ENCODE measurements at regions not wholly inside any gene's neighbourhood (a gene's known extent, or its start where the extent isn't known, plus 50 kb on each side); places are given as distances from the start of the nearest gene placed in this dataset.

DNA sequence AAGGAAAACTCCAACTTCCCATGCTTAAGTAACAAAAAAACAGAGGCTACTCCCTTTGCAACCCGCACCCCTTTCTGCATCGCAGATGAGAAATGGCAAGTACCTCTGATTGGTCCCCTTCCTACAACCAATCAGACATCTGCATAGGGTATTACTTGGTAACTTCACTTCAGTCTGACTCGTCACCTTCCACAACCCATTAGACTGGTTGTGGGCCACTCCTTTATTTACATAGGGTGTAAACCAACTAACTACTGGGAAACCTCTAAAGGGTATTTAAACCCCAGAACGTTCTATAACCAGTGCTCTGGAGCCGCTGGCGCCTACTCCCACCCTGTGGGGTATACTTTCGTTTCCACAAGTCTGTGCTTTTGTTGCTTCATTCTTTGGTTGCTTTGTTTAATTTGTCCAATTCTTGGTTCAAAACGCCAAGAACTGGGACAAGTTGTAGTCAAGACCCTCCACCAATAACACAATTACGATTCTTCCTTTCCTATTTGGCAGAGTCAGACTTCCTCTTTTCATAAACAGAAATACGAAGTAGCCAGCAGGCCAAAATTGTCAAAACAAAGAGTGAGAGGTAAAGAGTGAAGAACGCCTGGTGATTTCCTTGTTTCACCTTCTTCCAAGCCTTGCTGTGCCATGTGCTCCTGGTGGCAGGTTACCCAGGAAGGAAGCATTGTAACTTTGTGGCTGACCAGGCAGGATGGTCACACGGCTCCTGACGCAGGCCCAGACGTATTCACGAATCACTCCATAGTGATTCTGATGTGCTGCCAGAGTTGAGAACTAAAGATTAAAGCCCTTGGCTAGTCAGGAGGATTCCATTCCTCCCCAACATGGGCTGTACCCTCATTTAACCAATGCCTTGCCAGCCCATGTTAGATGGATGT lies 477.4 kb downstream of the ARHGEF28 start:
- Histone ChIP-seq H3K27ac (no peak overlapping the region), H3K9me3 (peaks cover 2% of the 10 kb centered on the region), H3K36me3 (ENCODE audit: insufficient read depth in 1 of 2, low read depth in 1 of 2) (no peaks in the 10 kb centered on the region), H3K27me3 (ENCODE audit: insufficient read depth in 3 of 3, low read length in 2 of 3) (no peaks in the 10 kb centered on the region), H3K4me1 (no peaks in the 10 kb centered on the region), H3K4me3 (no peak overlapping the region)
- TF ChIP-seq, protein P1, sequence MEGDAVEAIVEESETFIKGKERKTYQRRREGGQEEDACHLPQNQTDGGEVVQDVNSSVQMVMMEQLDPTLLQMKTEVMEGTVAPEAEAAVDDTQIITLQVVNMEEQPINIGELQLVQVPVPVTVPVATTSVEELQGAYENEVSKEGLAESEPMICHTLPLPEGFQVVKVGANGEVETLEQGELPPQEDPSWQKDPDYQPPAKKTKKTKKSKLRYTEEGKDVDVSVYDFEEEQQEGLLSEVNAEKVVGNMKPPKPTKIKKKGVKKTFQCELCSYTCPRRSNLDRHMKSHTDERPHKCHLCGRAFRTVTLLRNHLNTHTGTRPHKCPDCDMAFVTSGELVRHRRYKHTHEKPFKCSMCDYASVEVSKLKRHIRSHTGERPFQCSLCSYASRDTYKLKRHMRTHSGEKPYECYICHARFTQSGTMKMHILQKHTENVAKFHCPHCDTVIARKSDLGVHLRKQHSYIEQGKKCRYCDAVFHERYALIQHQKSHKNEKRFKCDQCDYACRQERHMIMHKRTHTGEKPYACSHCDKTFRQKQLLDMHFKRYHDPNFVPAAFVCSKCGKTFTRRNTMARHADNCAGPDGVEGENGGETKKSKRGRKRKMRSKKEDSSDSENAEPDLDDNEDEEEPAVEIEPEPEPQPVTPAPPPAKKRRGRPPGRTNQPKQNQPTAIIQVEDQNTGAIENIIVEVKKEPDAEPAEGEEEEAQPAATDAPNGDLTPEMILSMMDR (IDR thresholded peaks at IDR 0.05) = no peak
- 85 to 89% (median 85%) methylated on average over 15 of the region's 15 CpGs for WGBS, 3 donors
- DNase-seq (no peak), ATAC-seq (no peak)
- intact Hi-C loops (cut with DNase I) = no loop called here

DNA sequence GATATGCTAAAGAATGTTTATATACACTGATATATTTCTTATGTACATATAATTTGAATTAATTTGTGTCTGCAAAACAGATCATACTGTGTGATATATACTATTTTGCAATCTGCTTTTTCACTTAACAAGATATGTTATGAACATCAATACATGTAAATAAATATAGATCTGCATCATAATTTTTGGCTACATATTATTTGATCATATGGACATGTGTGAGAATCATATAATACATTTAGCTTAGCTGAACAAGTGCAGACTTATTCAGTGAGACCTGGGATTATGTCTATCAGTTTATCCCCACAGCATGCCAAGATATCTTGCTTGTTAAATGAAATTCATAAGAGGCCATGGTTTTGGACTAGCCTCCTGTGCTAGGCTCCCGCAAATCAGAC lies 474.3 kb downstream of the ARHGEF28 start:
- TF ChIP-seq, protein P1 (IDR thresholded peaks at IDR 0.05) = no peak
- no peak for ATAC-seq
- no peak for DNase-seq
- no peaks in the 10 kb centered on the region for H3K27me3 ChIP-seq (ENCODE audit: insufficient read depth in 3 of 3, low read length in 2 of 3)
- 84 to 96% (median 91%) methylated on average over 1 of the region's 1 CpG for WGBS, 3 donors
- H3K4me1 ChIP-seq = peaks cover 2% of the 10 kb centered on the region
- H3K36me3 ChIP-seq (ENCODE audit: insufficient read depth in 1 of 2, low read depth in 1 of 2) = no peaks in the 10 kb centered on the region
- intact Hi-C loops (cut with DNase I) = no loop called here
- H3K27ac ChIP-seq = no peak overlapping the region
- no peak overlapping the region for H3K4me3 ChIP-seq
- peaks cover 2% of the 10 kb centered on the region for H3K9me3 ChIP-seq

DNA sequence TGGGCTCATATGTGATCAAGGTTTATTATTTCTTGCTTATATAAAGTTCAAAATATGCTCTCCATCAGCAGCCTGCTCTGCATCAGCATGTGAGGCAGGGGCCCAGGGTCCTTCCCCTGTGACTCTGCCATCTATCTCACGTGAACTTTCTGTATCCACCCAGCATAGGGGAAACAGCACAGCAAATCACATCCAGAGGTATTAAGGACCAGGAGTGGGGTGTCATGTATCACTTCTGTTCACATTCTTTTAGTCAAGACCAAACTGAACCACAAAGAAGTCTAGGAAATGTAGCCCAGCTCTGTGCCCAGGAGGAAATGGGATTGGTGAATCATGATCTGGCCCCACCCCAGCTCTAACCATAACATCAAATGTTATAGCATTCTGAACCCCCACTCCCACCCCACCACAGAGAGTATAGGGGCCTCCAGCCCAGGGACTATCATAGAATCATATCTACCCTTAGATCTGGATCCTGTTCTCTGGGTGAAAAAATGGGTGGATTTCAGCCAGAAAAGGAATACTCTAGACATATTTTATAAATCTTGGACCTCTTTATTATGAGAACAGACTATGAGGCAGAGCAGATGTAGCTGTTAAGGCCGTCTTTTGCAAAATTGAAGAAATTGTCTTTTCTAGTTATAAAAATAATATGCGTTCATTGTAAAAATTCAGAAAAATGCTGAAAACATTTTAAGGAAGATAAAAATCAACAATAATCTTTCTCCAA lies 473.7 kb downstream of the ARHGEF28 start:
- ATAC-seq (no peak), DNase-seq (no peak)
- H3K36me3 ChIP-seq (ENCODE audit: insufficient read depth in 1 of 2, low read depth in 1 of 2) = no peaks in the 10 kb centered on the region
- no peak overlapping the region for H3K27ac ChIP-seq
- peaks cover 2% of the 10 kb centered on the region for H3K9me3 ChIP-seq
- H3K4me3 ChIP-seq = no peak overlapping the region
- TF ChIP-seq, protein P1 (IDR thresholded peaks at IDR 0.05) = no peak
- WGBS, 3 donors = 86 to 93% (median 92%) methylated on average over 3 of the region's 3 CpGs
- H3K4me1 ChIP-seq = peaks cover 7% of the 10 kb centered on the region
- H3K27me3 ChIP-seq (ENCODE audit: insufficient read depth in 3 of 3, low read length in 2 of 3) = no peaks in the 10 kb centered on the region
- intact Hi-C loops (cut with DNase I) = no loop called here

DNA sequence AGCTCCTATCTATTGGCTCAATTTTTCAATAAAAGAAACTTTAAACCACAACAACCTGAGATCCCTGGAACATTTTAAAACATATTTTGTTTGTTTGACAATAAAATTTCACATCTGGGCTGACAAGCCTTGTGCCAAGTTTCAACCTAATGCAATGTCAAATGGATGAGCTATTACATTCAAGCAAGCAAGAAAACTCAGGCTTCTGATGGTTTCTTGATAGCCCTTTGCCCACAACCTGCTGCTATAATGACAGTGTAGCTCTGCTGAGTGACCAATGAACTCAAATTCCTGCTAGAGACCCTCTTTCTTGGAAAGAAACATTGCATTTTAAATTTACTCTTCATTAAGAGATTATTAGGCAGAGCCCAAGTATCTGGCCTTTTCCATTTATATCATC lies 472.9 kb downstream of the ARHGEF28 start:
- intact Hi-C loops (cut with DNase I) = no loop called here
- H3K27ac ChIP-seq = no peak overlapping the region
- TF ChIP-seq, protein P1 (IDR thresholded peaks at IDR 0.05) = no peak
- DNase-seq (no peak), ATAC-seq (no peak)
- peaks cover 2% of the 10 kb centered on the region for H3K9me3 ChIP-seq
- no peaks in the 10 kb centered on the region for H3K27me3 ChIP-seq (ENCODE audit: insufficient read depth in 3 of 3, low read length in 2 of 3)
- H3K36me3 ChIP-seq (ENCODE audit: insufficient read depth in 1 of 2, low read depth in 1 of 2) = no peaks in the 10 kb centered on the region
- H3K4me3 ChIP-seq = no peak overlapping the region
- H3K4me1 ChIP-seq = peaks cover 12% of the 10 kb centered on the region
